Lower leg skin (tissue), 4 donors: ENCODE measurements at regions not wholly inside any gene's neighbourhood (a gene's known extent, or its start where the extent isn't known, plus 50 kb on each side); places are given as distances from the start of the nearest gene placed in this dataset.
"Not testable (repeated sequence)": the region's sequence is repeated elsewhere in the genome, so short reads cannot be mapped to it uniquely, and the experiment has no call there.

Experiments used
- DNase-seq, 2 donors: peaks; one replicate each; pipeline ENCODE4 v3.0.0-alpha.2; 2019; ENCODE audit warnings: low spot score in 2 of 2
- H3K4me3 ChIP-seq: fragments of 200-600 bp; sonication (generic); 2 replicates; pipeline ENCODE4 v1.5.1; 2017; ENCODE audit warnings: mild to moderate bottlenecking, low read depth; ENCODE audit not compliant: poor library complexity, severe bottlenecking
- CTCF ChIP-seq, 3 donors: fragments of 450-650 bp; IDR thresholded peaks; one replicate each; pipeline ENCODE4 v1.5.1; 2016; ENCODE audit warnings: antibody characterized with exemption in 3 of 3, mild to moderate bottlenecking in 3 of 3, moderate library complexity in 2 of 3
- POLR2A ChIP-seq, 2 donors: fragments of 450-650 bp; IDR thresholded peaks; one replicate each; pipeline ENCODE4 v1.6.1; 2016 to 2017; ENCODE audit warnings: antibody characterized with exemption in 2 of 2, mild to moderate bottlenecking in 1 of 2, moderate library complexity in 1 of 2
- WGBS, 2 donors: methylation state at CpG; one replicate each; pipeline ENCODE4 v1.1.5; 2018; 5-methylcytosine and 5-hydroxymethylcytosine counted together
- intact Hi-C: fragments of 100-400 bp; cut with DNase I; formaldehyde crosslinking; loops from one replicate; pipeline ENCODE4 v1.15.0; 2023; ENCODE audit warnings: low total_unique reads

GRCh38 chr1:173318788-173319187, 111.7 kb upstream of the TNFSF4 start:
- intact Hi-C loops: no loop called here
- H3K4me3 ChIP-seq: no peak overlapping the region
- 91 to 95% methylated on average over 2 of the region's 2 CpGs for WGBS, 2 donors
- DNase-seq: no peak
- TF ChIP-seq POLR2A (IDR thresholded peaks at IDR 0.05) (no peak), CTCF (IDR thresholded peaks at IDR 0.05) (no peak)

- 89 to 94% methylated on average over 2 of the region's 2 CpGs for WGBS, 2 donors
- DNase-seq, H3K4me3 ChIP-seq, intact Hi-C loops: not testable (repeated sequence)
These were observed 117.2 kb upstream of the TNFSF4 start for GRCh38 chr1:173324352-173324751.

- DNase-seq, H3K4me3 ChIP-seq, intact Hi-C loops: not testable (repeated sequence)
- whole genome bisulfite sequencing, 2 donors: 90 to 94% methylated on average over 3 of the region's 3 CpGs
These were observed 120.9 kb upstream of the TNFSF4 start for GRCh38 chr1:173327987-173328386.

- no peak for DNase-seq
- no peak overlapping the region for H3K4me3 ChIP-seq
- intact Hi-C loops: no loop called here
- TF ChIP-seq CTCF (IDR thresholded peaks at IDR 0.05): no peak
- TF ChIP-seq POLR2A (IDR thresholded peaks at IDR 0.05): no peak
- WGBS, 2 donors: 82% methylated on average over 1 of the region's 1 CpG
These were observed 121.8 kb upstream of the TNFSF4 start for GRCh38 chr1:173328961-173329360.

GRCh38 chr1:173329726-173330125, 122.6 kb upstream of the TNFSF4 start:
- no peak for DNase-seq
- H3K4me3 ChIP-seq: no peak overlapping the region
- TF ChIP-seq CTCF (IDR thresholded peaks at IDR 0.05) (no peak), POLR2A (IDR thresholded peaks at IDR 0.05) (no peak)
- 79 to 84% methylated on average over 1 of the region's 1 CpG for WGBS, 2 donors
- intact Hi-C loops: no loop called here

- DNase-seq: no peak
- intact Hi-C loops: no loop called here
- H3K4me3 ChIP-seq: no peak overlapping the region
- 94 to 97% methylated on average over 3 of the region's 3 CpGs for WGBS, 2 donors
- TF ChIP-seq POLR2A (IDR thresholded peaks at IDR 0.05): no peak
- TF ChIP-seq CTCF (IDR thresholded peaks at IDR 0.05): no peak
These were observed 123.2 kb upstream of the TNFSF4 start for GRCh38 chr1:173330149-173330951.

- DNase-seq, intact Hi-C loops, H3K4me3 ChIP-seq: not testable (repeated sequence)
- 76 to 80% methylated on average over 10 of the region's 10 CpGs for WGBS, 2 donors
These were observed 123.9 kb upstream of the TNFSF4 start for GRCh38 chr1:173330952-173331548.
